K562 (cell line): ENCODE measurements at regions not wholly inside any gene's neighbourhood (a gene's known extent, or its start where the extent isn't known, plus 50 kb on each side); places are given as distances from the start of the nearest gene placed in this dataset.

Source experiments
- ATAC-seq: fragments of 200-7000 bp; cut with Tn5 transposase; 3 replicates; pipeline ENCODE4 v1.9.1; 2020; ENCODE audit warnings: moderate library complexity
- BruUV-seq: library from RNA; stranded (reverse); fragments of 400-500 nt; replicated peaks from 2 replicates; lab custom pipeline; 2021; lab: Mats Ljungman, UMichigan
- CTCF ChIA-PET: fragments of 300-600 bp; formaldehyde crosslinking; extraction: SDS; loops from one replicate; lab custom pipeline; 2021; ENCODE audit warnings: low intra/inter-chr PET ratio; lab: Yijun Ruan, JAX
- POLR2A ChIA-PET: fragments of 300-600, 350-650 bp; sonication (Branson Sonifier 250); formaldehyde crosslinking; extraction: SDS; loops from one replicate; lab custom pipeline; 2021; ENCODE audit warnings: antibody characterized with exemption, inconsistent platforms; lab: Yijun Ruan, JAX
- DNase-seq, 4 experiments: peaks; one replicate each; pipeline versions ENCODE4 v3.0.0 to v3.0.0-alpha.2; 2011 to 2018; ENCODE audit warnings: low spot score in 3 of 4, mixed read lengths in 3 of 4; ENCODE audit errors: extremely low read depth in 1 of 4
- FAIRE-seq: peaks from 2 replicates; lab custom pipeline; 2011; peaks lifted over from hg19 to GRCh38; lab: Jason Lieb, UNC
- H2AFZ ChIP-seq: 2 replicates; pipeline ENCODE4 v1.6.0; 2011; ENCODE audit warnings: low read depth, low read length, control low read depth, inconsistent platforms
- H3K27ac ChIP-seq: fragments of 200-600 bp; 3 replicates; pipeline ENCODE4 v1.8.0; 2011; ENCODE audit warnings: low read depth, mild to moderate bottlenecking, control low read depth, inconsistent platforms, low read length, moderate library complexity, mixed read lengths; ENCODE audit errors: extremely low read depth
- H3K27me3 ChIP-seq, 2 experiments: fragments of 300-600 bp in 1 of 2; 2 replicates in 1 of 2; 3 replicates in 1 of 2; pipeline versions ENCODE4 v1.6.0 to v1.8.0; 2011; ENCODE audit warnings: inconsistent platforms in 2 of 2, low read length in 2 of 2, mild to moderate bottlenecking in 1 of 2, mixed read lengths in 1 of 2, moderate library complexity in 1 of 2; ENCODE audit not compliant: control insufficient read depth in 2 of 2, insufficient read depth in 2 of 2
- H3K36me3 ChIP-seq: fragments of 300-600 bp; 3 replicates; pipeline ENCODE4 v1.8.0; 2011; ENCODE audit warnings: mild to moderate bottlenecking, low read length, inconsistent platforms; ENCODE audit not compliant: control insufficient read depth, insufficient read depth
- H3K4me1 ChIP-seq, 2 experiments: fragments of 200-600 bp in 1 of 2; replicated peaks in 1 of 2; 2 replicates in 1 of 2; 3 replicates in 1 of 2; pipeline versions ENCODE4 v1.5.1 to v1.8.0; 2011; ENCODE audit warnings: inconsistent platforms in 2 of 2, low read length in 2 of 2, mild to moderate bottlenecking in 1 of 2, mixed read lengths in 1 of 2, moderate library complexity in 1 of 2; ENCODE audit not compliant: control insufficient read depth in 2 of 2, insufficient read depth in 2 of 2
- H3K4me2 ChIP-seq: 2 replicates; pipeline ENCODE4 v1.6.1; 2011; ENCODE audit warnings: low read length, control low read depth, inconsistent platforms, mixed read lengths; ENCODE audit not compliant: insufficient read depth
- H3K4me3 ChIP-seq: fragments of 200-600 bp; sonication (generic), shearing (Covaris generic); 2 replicates; pipeline ENCODE4 v1.5.1; 2016; ENCODE audit warnings: control low read depth, inconsistent platforms
- H3K79me2 ChIP-seq: fragments of 200-600 bp; 3 replicates; pipeline ENCODE4 v1.8.0; 2011; ENCODE audit warnings: low read length, inconsistent platforms; ENCODE audit not compliant: control insufficient read depth, insufficient read depth
- H3K9ac ChIP-seq, 2 experiments: 2 replicates each; pipeline versions ENCODE4 v1.6.0 to v1.6.1; 2011; ENCODE audit warnings: low read depth in 2 of 2, low read length in 2 of 2, control low read depth in 1 of 2, inconsistent platforms in 1 of 2, mild to moderate bottlenecking in 1 of 2, mixed read lengths in 1 of 2; ENCODE audit not compliant: insufficient read depth in 1 of 2
- H3K9me1 ChIP-seq: one replicate; pipeline ENCODE4 v1.6.0; 2011; ENCODE audit warnings: inconsistent platforms, mild to moderate bottlenecking, low read length, moderate library complexity; ENCODE audit not compliant: control insufficient read depth, insufficient read depth
- H3K9me3 ChIP-seq: replicated peaks from 2 replicates; pipeline ENCODE4 v1.5.1; 2011; ENCODE audit warnings: low read depth, low read length, inconsistent platforms; ENCODE audit not compliant: control insufficient read depth, insufficient read depth
- H4K20me1 ChIP-seq: replicated peaks from 2 replicates; pipeline ENCODE4 v1.6.1; 2011; ENCODE audit warnings: low read length, inconsistent platforms, mixed read lengths; ENCODE audit not compliant: control insufficient read depth, insufficient read depth
- ARID2 ChIP-seq: fragments of 450-650 bp; IDR thresholded peaks from 2 replicates; pipeline ENCODE4 v1.6.1; 2017; ENCODE audit warnings: antibody characterized with exemption, mild to moderate bottlenecking
- CREB1 ChIP-seq, 2 experiments: sonication (generic) in 1 of 2; formaldehyde crosslinking in 1 of 2; IDR thresholded peaks; 2 replicates each; pipeline versions ENCODE4 v1.6.1 to v1.8.0; 2012 to 2022; ENCODE audit warnings: inconsistent platforms in 1 of 2, mild to moderate bottlenecking in 1 of 2, missing genetic modification reagents in 1 of 2, moderate library complexity in 1 of 2
- ELF2 ChIP-seq: fragments of 250-450 bp; sonication (Bioruptor Pico); IDR thresholded peaks from 2 replicates; pipeline ENCODE4 v1.5.0; 2021; ENCODE audit warnings: mild to moderate bottlenecking
- HMG20A ChIP-seq: fragments of 450-650 bp; formaldehyde crosslinking; conservative IDR thresholded peaks from 2 replicates; pipeline ENCODE4 v1.4.0; 2020; ENCODE audit warnings: mild to moderate bottlenecking, mixed read lengths
- MECOM ChIP-seq: fragments of 250-450 bp; sonication (Bioruptor Pico); IDR thresholded peaks from 2 replicates; pipeline ENCODE4 v1.8.0; 2022; ENCODE audit warnings: inconsistent platforms
- MED1 ChIP-seq: sonication (generic); formaldehyde crosslinking; IDR thresholded peaks from 2 replicates; pipeline ENCODE4 v1.8.1; 2023; ENCODE audit warnings: missing genetic modification reagents, borderline replicate concordance
- MEF2D ChIP-seq: conservative IDR thresholded peaks from 2 replicates; pipeline ENCODE4 v1.6.1; 2016; ENCODE audit warnings: low read depth, missing genetic modification characterization, missing compliant biosample characterization
- NONO ChIP-seq, 2 experiments: fragments of 200-400 bp in 1 of 2; fragments of 450-650 bp in 1 of 2; formaldehyde crosslinking in 1 of 2; IDR thresholded peaks; 2 replicates each; pipeline ENCODE4 v1.6.1; 2017; ENCODE audit warnings: low read depth in 2 of 2, mild to moderate bottlenecking in 2 of 2, moderate library complexity in 2 of 2, low read length in 1 of 2
- NR3C1 ChIP-seq: sonication (generic); formaldehyde crosslinking; IDR thresholded peaks from 2 replicates; pipeline ENCODE4 v1.8.1; 2022; ENCODE audit warnings: missing genetic modification reagents
- SMARCC2 ChIP-seq: fragments of 450-650 bp; IDR thresholded peaks from 2 replicates; pipeline ENCODE4 v1.6.1; 2017; ENCODE audit warnings: antibody characterized with exemption, moderate library complexity, mild to moderate bottlenecking, low read depth
- U2AF1 ChIP-seq: fragments of 200-400 bp; formaldehyde crosslinking; optimal IDR thresholded peaks from 2 replicates; pipeline ENCODE3; 2017; ENCODE audit warnings: mild to moderate bottlenecking, low read depth, low read length, moderate library complexity
- ZFP30 ChIP-seq: fragments of 250-450 bp; sonication (Bioruptor Pico); IDR thresholded peaks from 2 replicates; pipeline ENCODE4 v1.8.0; 2022; ENCODE audit warnings: moderate library complexity, mild to moderate bottlenecking, inconsistent platforms, borderline replicate concordance
- ZNF347 ChIP-seq: fragments of 450-650 bp; formaldehyde crosslinking; IDR thresholded peaks from 2 replicates; pipeline ENCODE4 v1.4.0; 2020; ENCODE audit warnings: low read depth, mild to moderate bottlenecking, moderate library complexity
- ZNF75A ChIP-seq: fragments of 450-650 bp; formaldehyde crosslinking; IDR thresholded peaks from 2 replicates; pipeline ENCODE4 v1.4.0; 2020; ENCODE audit warnings: mild to moderate bottlenecking
- WGBS: fragments of 100-300 bp; shearing (Covaris generic); methylation state at CpG from one replicate; pipeline ENCODE4 v1.1.6; 2016; ENCODE audit warnings: low coverage, mixed read lengths; ENCODE audit not compliant: insufficient coverage; ENCODE audit errors: missing lambda C conversion rate; 5-methylcytosine and 5-hydroxymethylcytosine counted together
- in situ Hi-C: fragments of 300-500 bp; cut with MboI; formaldehyde crosslinking; loops from 4 replicates; pipeline ENCODE4 v1.15.0; 2018; ENCODE audit warnings: inconsistent platforms, mixed read lengths
- intact Hi-C: fragments of 100-400 bp; cut with micrococcal nuclease; formaldehyde crosslinking; loops from 2 replicates; pipeline ENCODE4 v1.14.2; 2022
- TF ChIP-seq, protein P1 (sequence below): fragments of 450-650 bp; conservative IDR thresholded peaks from 2 replicates; pipeline ENCODE4 v1.6.1; 2016; ENCODE audit warnings: missing genetic modification characterization, low read depth, mild to moderate bottlenecking, control low read depth, missing compliant biosample characterization

- Histone ChIP-seq H3K4me1 (no peaks in the 10 kb centered on the region), H3K27ac (no peak overlapping the region), H3K9me1 (no peaks in the 10 kb centered on the region), H4K20me1 (no peaks in the 10 kb centered on the region), H3K9ac (no peak overlapping the region), H3K9me3 (no peaks in the 10 kb centered on the region), H3K27me3 (no peaks in the 10 kb centered on the region), H3K4me3 (no peak overlapping the region), H2AFZ (no peak overlapping the region), H3K4me2 (no peak overlapping the region), H3K79me2 (no peaks in the 10 kb centered on the region), H3K36me3 (no peaks in the 10 kb centered on the region)
- no TSS peak for BruUV-seq
- no peak for FAIRE-seq
- no peak for DNase-seq
- TF ChIP-seq SMARCC2 (no peak), ZFP30 (CRISPR knock-in tag) (no peak), HMG20A (CRISPR knock-in tag) (no peak), ARID2 (no peak), NR3C1 (CRISPR knock-in tag) (no peak), ZNF347 (CRISPR knock-in tag) (no peak), U2AF1 (no peak), MECOM (CRISPR knock-in tag) (no peak), ELF2 (CRISPR knock-in tag) (no peak), ZNF75A (no peak), NONO (IDR thresholded peaks at IDR 0.05; ENCODE audit: low read depth in 2 of 2, low read length in 1 of 2) (no peak), MEF2D (tag) (no peak), MED1 (CRISPR knock-in tag) (no peak), CREB1 (IDR thresholded peaks at IDR 0.05) (no peak), CREB1 (CRISPR knock-in tag; IDR thresholded peaks at IDR 0.05) (no peak)
- TF ChIP-seq, protein P1, sequence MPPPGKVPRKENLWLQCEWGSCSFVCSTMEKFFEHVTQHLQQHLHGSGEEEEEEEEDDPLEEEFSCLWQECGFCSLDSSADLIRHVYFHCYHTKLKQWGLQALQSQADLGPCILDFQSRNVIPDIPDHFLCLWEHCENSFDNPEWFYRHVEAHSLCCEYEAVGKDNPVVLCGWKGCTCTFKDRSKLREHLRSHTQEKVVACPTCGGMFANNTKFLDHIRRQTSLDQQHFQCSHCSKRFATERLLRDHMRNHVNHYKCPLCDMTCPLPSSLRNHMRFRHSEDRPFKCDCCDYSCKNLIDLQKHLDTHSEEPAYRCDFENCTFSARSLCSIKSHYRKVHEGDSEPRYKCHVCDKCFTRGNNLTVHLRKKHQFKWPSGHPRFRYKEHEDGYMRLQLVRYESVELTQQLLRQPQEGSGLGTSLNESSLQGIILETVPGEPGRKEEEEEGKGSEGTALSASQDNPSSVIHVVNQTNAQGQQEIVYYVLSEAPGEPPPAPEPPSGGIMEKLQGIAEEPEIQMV (tag), result no peak
- intact Hi-C loops, result no loop called here
- 2% methylated on average over 4 of the region's 4 CpGs for WGBS
- in situ Hi-C loops, result no loop called here
- ChIA-PET CTCF (no interaction called here), POLR2A (no interaction called here)
- ATAC-seq, result no peak
These were observed 214.3 kb upstream of the SEMA6A start for GRCh38 chr5:116788851-116789403.
